Stomach (tissue), 8 donors: ENCODE measurements at regions not wholly inside any gene's neighbourhood (a gene's known extent, or its start where the extent isn't known, plus 50 kb on each side); places are given as distances from the start of the nearest gene placed in this dataset.

ENCODE experiments used
- DNase-seq, 2 donors: peaks; one replicate each; pipeline versions ENCODE4 v3.0.0 to v3.0.0-alpha.2; 2013 to 2019
- H3K27ac ChIP-seq, 5 donors: fragments of 200-600 bp in 4 of 5; sonication (generic) in 4 of 5; one replicate each; pipeline ENCODE4 v1.5.1; 2013 to 2019; ENCODE audit warnings: mild to moderate bottlenecking in 1 of 5, moderate library complexity in 1 of 5
- H3K27me3 ChIP-seq, 3 donors: fragments of 200-600 bp; sonication (generic); one replicate each; pipeline ENCODE4 v1.5.1; 2017 to 2019; ENCODE audit warnings: mixed run types in 1 of 3
- H3K36me3 ChIP-seq, 4 donors: fragments of 200-600 bp; sonication (generic); 1 replicate in 3 of 4; 2 replicates in 1 of 4; pipeline ENCODE4 v1.5.1; 2016 to 2019
- H3K4me1 ChIP-seq, 4 donors: fragments of 200-600 bp; sonication (generic); one replicate each; pipeline ENCODE4 v1.5.1; 2016 to 2019
- H3K4me3 ChIP-seq, 4 donors: fragments of 200-600 bp; sonication (generic) in 3 of 4; one replicate each; pipeline ENCODE4 v1.5.1; 2016 to 2019; ENCODE audit warnings: mild to moderate bottlenecking in 1 of 4
- H3K9me3 ChIP-seq, 4 donors: fragments of 200-600 bp; sonication (generic); one replicate each; pipeline ENCODE4 v1.5.1; 2016 to 2019
- CTCF ChIP-seq, 7 experiments: fragments of 450-650 bp in 4 of 7; fragments of 200-600 bp in 3 of 7; sonication (generic) in 3 of 7; IDR thresholded peaks; one replicate each; pipeline ENCODE4 v1.5.1; 2016 to 2019; ENCODE audit warnings: antibody characterized with exemption in 7 of 7, control low read depth in 2 of 7, mild to moderate bottlenecking in 1 of 7
- EP300 ChIP-seq: sonication (generic); formaldehyde crosslinking; IDR thresholded peaks from one replicate; pipeline ENCODE4 v1.6.1; 2017; ENCODE audit warnings: antibody characterized with exemption
- POLR2A ChIP-seq, 4 donors: fragments of 450-650 bp; IDR thresholded peaks; one replicate each; pipeline ENCODE4 v1.6.1; 2016; ENCODE audit warnings: antibody characterized with exemption in 4 of 4, control low read depth in 2 of 4, mild to moderate bottlenecking in 1 of 4, moderate library complexity in 1 of 4
- POLR2AphosphoS5 ChIP-seq, 3 donors: sonication (generic); formaldehyde crosslinking; IDR thresholded peaks; one replicate each; pipeline ENCODE4 v1.6.1; 2016; ENCODE audit warnings: antibody characterized with exemption in 3 of 3
- WGBS, 5 donors: extraction: QIAGEN DNeasy Blood & Tissue Kit in 3 of 5; methylation state at CpG; one replicate each; pipeline versions ENCODE4 v1.1.5 to v1.1.7; 2013 to 2018; 5-methylcytosine and 5-hydroxymethylcytosine counted together
- intact Hi-C: fragments of 100-400 bp; cut with DNase I; formaldehyde crosslinking; loops from one replicate; pipeline ENCODE4 v1.15.1; 2023; ENCODE audit warnings: low total_unique reads
- donor health status: healthy with polysubstance abuse.
- donor health status: Bipolar disorder and iron deficiency.
- donor health status: healthy.

GRCh38 chr3:148641722-148642121 lies 56.0 kb upstream of the AGTR1 start:
- Histone ChIP-seq H3K9me3 (no peaks in the 10 kb centered on the region), H3K36me3 (no peaks in the 10 kb centered on the region), H3K4me3 (no peak overlapping the region), H3K27ac (no peak overlapping the region), H3K4me1 (peaks cover 0 to 11% (median 4%) of the 10 kb centered on the region in 4 donors), H3K27me3 (no peaks in the 10 kb centered on the region)
- WGBS, 5 donors: 63 to 90% (median 87%) methylated on average over 2 of the region's 2 CpGs
- DNase-seq: no peak
- no peak for TF ChIP-seq POLR2A (IDR thresholded peaks at IDR 0.05)
- no peak for TF ChIP-seq CTCF (IDR thresholded peaks at IDR 0.05)
- no peak for TF ChIP-seq EP300
- TF ChIP-seq POLR2AphosphoS5 (IDR thresholded peaks at IDR 0.05): no peak
- intact Hi-C loops: no loop called here

GRCh38 chr3:148642214-148642613 lies 55.5 kb upstream of the AGTR1 start:
- H3K4me1 ChIP-seq: peaks cover 0 to 11% (median 4%) of the 10 kb centered on the region in 4 donors
- H3K36me3 ChIP-seq: no peaks in the 10 kb centered on the region
- H3K9me3 ChIP-seq: no peaks in the 10 kb centered on the region
- intact Hi-C loops: no loop called here
- TF ChIP-seq POLR2AphosphoS5 (IDR thresholded peaks at IDR 0.05) (no peak), EP300 (no peak), CTCF (IDR thresholded peaks at IDR 0.05) (no peak), POLR2A (IDR thresholded peaks at IDR 0.05) (no peak)
- no peak overlapping the region for H3K4me3 ChIP-seq
- DNase-seq: no peak
- H3K27me3 ChIP-seq: no peaks in the 10 kb centered on the region
- H3K27ac ChIP-seq: peak overlapping the region in 1 of 5 donors; percentile 15

DNA sequence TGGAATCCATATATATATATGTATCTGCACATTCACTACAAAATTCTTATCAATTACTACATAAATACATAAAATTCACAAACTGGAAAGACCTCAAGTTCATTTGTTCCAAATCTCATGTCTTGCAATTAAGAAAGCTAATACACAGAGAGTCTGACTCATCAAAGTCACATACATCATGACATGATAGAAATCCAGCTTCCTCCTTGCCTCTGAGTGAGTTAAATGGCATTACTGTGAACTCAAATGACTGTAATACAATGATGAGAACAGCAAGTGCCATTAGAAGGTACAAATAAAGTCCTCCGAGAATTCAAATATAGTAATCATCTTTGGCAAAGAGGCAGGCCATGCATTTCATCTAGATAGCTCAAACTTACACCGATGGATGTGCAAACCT lies 55.1 kb upstream of the AGTR1 start:
- H3K27ac ChIP-seq: peak overlapping the region in 4 of 5 donors; percentile 11 to 53 (median 27)
- intact Hi-C loops: no loop called here
- WGBS, 5 donors: 38 to 74% (median 62%) methylated on average over 2 of the region's 2 CpGs

GRCh38 chr3:148643389-148643840 lies 54.3 kb upstream of the AGTR1 start:
- intact Hi-C loops: no loop called here
- Histone ChIP-seq H3K9me3 (no peaks in the 10 kb centered on the region), H3K36me3 (no peaks in the 10 kb centered on the region), H3K4me3 (no peak overlapping the region), H3K4me1 (peaks cover 0 to 11% (median 4%) of the 10 kb centered on the region in 4 donors), H3K27me3 (no peaks in the 10 kb centered on the region), H3K27ac (peak overlapping the region in 4 of 5 donors; percentile 11 to 53 (median 34))
- 32 to 61% (median 42%) methylated on average over 4 of the region's 4 CpGs for WGBS, 5 donors
- no peak for DNase-seq
- no peak for TF ChIP-seq POLR2A (IDR thresholded peaks at IDR 0.05)
- no peak for TF ChIP-seq EP300
- TF ChIP-seq CTCF (IDR thresholded peaks at IDR 0.05): no peak
- peak in 1 of 3 donors; percentile 0 for TF ChIP-seq POLR2AphosphoS5 (IDR thresholded peaks at IDR 0.05)

More for the DNA sequence above, 55.1 kb upstream of the AGTR1 start:
- Histone ChIP-seq H3K9me3 (no peaks in the 10 kb centered on the region), H3K4me1 (peaks cover 0 to 11% (median 4%) of the 10 kb centered on the region in 4 donors), H3K4me3 (no peak overlapping the region), H3K36me3 (no peaks in the 10 kb centered on the region), H3K27me3 (no peaks in the 10 kb centered on the region)
- no peak for DNase-seq
- TF ChIP-seq POLR2AphosphoS5 (IDR thresholded peaks at IDR 0.05) (peak in 1 of 3 donors; percentile 14), POLR2A (IDR thresholded peaks at IDR 0.05) (no peak)

- TF ChIP-seq POLR2A (IDR thresholded peaks at IDR 0.05): no peak
- TF ChIP-seq POLR2AphosphoS5 (IDR thresholded peaks at IDR 0.05): no peak
- TF ChIP-seq CTCF (IDR thresholded peaks at IDR 0.05): no peak
- TF ChIP-seq EP300: no peak
Observed at GRCh38 chr3:148646126-148646665, 51.5 kb upstream of the AGTR1 start.

More at GRCh38 chr3:148646126-148646665, 51.5 kb upstream of the AGTR1 start:
- peaks cover 0 to 11% (median 4%) of the 10 kb centered on the region in 4 donors for H3K4me1 ChIP-seq
- H3K9me3 ChIP-seq: no peaks in the 10 kb centered on the region
- H3K36me3 ChIP-seq: no peaks in the 10 kb centered on the region
- H3K27me3 ChIP-seq: no peaks in the 10 kb centered on the region
- intact Hi-C loops: no loop called here
- H3K27ac ChIP-seq: no peak overlapping the region
- no peak overlapping the region for H3K4me3 ChIP-seq
- DNase-seq: no peak
- 86 to 91% (median 89%) methylated on average over 4 of the region's 4 CpGs for WGBS, 5 donors
